D721Med (cell line): ENCODE measurements at regions not wholly inside any gene's neighbourhood (a gene's known extent, or its start where the extent isn't known, plus 50 kb on each side); places are given as distances from the start of the nearest gene placed in this dataset.

Experiments
- DNase-seq: peaks from one replicate; pipeline ENCODE4 v3.0.0; 2011; ENCODE audit warnings: low spot score; ENCODE audit not compliant: insufficient read length
- FAIRE-seq: peaks from 2 replicates; lab custom pipeline; 2011; peaks lifted over from hg19 to GRCh38; lab: Jason Lieb, UNC
- TF ChIP-seq, protein P1 (sequence below): IDR thresholded peaks from 2 replicates; pipeline ENCODE4 v1.5.1; 2012; ENCODE audit warnings: mild to moderate bottlenecking, control low read depth; ENCODE audit not compliant: insufficient read depth; ENCODE audit errors: missing control alignments

DNA sequence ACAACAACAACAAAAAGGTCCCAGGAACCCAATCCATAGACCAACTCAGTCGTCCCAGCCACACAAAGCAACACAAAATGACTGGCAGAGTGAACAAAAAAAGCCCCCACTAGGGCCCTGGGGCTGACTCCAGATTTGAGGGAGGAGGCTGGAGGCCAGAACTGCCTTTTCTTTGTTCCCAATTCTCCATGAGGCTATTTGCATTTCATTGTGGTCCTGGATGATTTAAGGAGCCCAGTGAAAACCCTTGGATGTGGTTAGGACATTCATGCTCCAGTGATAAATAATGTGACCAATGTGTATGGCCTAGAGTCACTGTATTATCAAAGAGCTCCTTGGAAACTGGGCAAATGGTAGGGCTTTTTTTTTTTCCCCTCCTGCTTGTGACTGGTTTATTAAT is 192.9 kb downstream of the NUAK1 start:
- DNase-seq = no peak
- FAIRE-seq = no peak
- TF ChIP-seq, protein P1, sequence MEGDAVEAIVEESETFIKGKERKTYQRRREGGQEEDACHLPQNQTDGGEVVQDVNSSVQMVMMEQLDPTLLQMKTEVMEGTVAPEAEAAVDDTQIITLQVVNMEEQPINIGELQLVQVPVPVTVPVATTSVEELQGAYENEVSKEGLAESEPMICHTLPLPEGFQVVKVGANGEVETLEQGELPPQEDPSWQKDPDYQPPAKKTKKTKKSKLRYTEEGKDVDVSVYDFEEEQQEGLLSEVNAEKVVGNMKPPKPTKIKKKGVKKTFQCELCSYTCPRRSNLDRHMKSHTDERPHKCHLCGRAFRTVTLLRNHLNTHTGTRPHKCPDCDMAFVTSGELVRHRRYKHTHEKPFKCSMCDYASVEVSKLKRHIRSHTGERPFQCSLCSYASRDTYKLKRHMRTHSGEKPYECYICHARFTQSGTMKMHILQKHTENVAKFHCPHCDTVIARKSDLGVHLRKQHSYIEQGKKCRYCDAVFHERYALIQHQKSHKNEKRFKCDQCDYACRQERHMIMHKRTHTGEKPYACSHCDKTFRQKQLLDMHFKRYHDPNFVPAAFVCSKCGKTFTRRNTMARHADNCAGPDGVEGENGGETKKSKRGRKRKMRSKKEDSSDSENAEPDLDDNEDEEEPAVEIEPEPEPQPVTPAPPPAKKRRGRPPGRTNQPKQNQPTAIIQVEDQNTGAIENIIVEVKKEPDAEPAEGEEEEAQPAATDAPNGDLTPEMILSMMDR = no peak

- TF ChIP-seq, protein P1 = no peak
- DNase-seq (no peak), FAIRE-seq (no peak)
These were observed 192.3 kb downstream of the NUAK1 start for GRCh38 chr12:105946493-105946901.

- TF ChIP-seq, protein P1 = no peak
- FAIRE-seq (no peak), DNase-seq (no peak)
These were observed 190.8 kb downstream of the NUAK1 start for GRCh38 chr12:105947906-105948305.

DNA sequence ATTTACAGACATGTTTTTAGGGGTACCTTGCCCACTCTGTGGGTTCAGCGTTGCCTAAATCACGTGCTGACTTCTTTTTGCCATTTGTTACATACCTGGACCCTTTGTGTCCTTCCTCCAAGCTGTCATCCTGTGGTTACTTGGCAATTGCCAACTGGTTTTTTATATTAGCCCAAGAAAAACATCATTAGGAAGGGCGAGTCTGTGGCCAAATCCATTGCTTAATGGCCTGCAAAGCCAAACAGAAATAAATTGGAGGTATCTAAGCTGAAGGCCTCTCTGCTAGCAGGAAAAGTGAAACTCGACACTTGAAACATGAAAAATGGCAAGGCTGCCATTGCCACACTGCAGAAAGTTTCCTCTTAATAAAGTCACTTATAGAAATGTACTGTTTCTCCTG is 190.4 kb downstream of the NUAK1 start:
- DNase-seq (no peak), FAIRE-seq (no peak)
- TF ChIP-seq, protein P1 = no peak

- no peak for FAIRE-seq
- TF ChIP-seq, protein P1 = no peak
- no peak for DNase-seq
These were observed 189.4 kb downstream of the NUAK1 start for GRCh38 chr12:105949391-105949790.

- no peak for FAIRE-seq
These were observed 187.0 kb downstream of the NUAK1 start for GRCh38 chr12:105951732-105952131.

DNA sequence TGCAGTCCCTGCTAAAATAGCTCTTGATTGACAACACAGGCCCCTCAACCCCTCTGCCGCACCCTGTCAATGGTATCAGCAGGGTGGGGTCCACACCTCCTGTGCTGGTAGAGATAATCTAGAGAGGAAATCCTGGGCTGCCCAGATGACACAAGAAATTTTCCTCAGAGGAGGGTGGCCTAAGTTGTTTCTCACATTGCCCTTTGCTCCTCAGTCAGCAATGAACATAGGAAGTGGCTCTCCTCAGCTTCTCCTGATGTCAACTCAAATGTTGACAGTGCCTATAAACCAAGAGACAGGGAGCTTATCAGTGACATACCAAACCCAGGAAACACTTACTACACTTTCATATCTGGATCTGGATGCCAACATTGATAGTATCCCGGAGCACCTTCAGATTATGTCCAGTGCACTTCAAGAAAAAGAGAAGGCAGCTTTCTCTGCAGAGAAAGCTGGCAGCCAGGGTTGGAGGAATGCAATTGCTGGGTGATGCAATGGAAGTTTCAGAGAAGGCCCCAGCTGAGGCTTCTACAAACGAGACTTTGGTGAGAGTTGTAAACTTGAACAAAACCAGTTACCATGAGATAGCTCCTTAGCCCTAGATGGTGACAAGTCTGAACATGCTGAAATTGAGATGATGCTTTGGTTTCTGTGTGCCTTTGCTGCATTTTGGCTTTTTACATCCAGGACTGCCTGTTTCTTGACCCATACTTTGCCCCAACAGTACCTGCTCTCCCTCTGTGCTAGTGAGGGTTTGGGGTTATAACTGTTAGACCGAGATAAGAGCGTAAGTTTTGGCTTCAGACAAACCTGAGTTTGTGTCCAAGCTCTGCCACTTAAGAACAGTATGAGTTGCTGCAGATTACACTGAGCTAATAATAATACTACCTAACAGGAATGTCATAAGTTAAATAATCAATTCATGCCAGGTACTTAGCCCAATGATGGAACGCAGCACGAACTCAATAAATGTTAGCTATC is 183.5 kb downstream of the NUAK1 start:
- DNase-seq (no peak), FAIRE-seq (no peak)
- TF ChIP-seq, protein P1 = no peak

More at GRCh38 chr12:105951732-105952131, 187.0 kb downstream of the NUAK1 start:
- DNase-seq = no peak
- TF ChIP-seq, protein P1 = no peak
